ENCODE measurements at regions not wholly inside any gene's neighbourhood (a gene's known extent, or its start where the extent isn't known, plus 50 kb on each side); places are given as distances from the start of the nearest gene placed in this dataset.
A peak's percentile ranks its signal among the peaks of the same experiment; 100 is the strongest.

GRCh38 chr1:73862355-73862754, 335.6 kb downstream of the LRRIQ3 start:
- Histone ChIP-seq H3K27me3 (ENCODE audit: control insufficient read depth, insufficient read depth, low read length, poor library complexity, severe bottlenecking) (peaks cover 11% of the 10 kb centered on the region), H3K4me3 (ENCODE audit: low read length) (no peak overlapping the region), H3K9ac (ENCODE audit: extremely low read depth, low read length, poor library complexity, severe bottlenecking) (no peak overlapping the region), H3K4me1 (ENCODE audit: control insufficient read depth, insufficient read depth, low read length) (peaks cover 9% of the 10 kb centered on the region), H3K27ac (ENCODE audit: low read depth, low read length) (no peak overlapping the region), H3K9me3 (ENCODE audit: control insufficient read depth, low read length) (no peaks in the 10 kb centered on the region), H3K36me3 (ENCODE audit: control insufficient read depth, insufficient read depth, low read length) (no peaks in the 10 kb centered on the region)
- WGBS, 2 experiments (ENCODE audit: insufficient coverage in 1 of 2, insufficient read length in 1 of 2), result 44% methylated on average over 1 of the region's 1 CpG; no CpG with 5 or more reads in 1 of the 2 experiments
- H3K27me3 Mint-ChIP-seq (ENCODE audit: insufficient read depth), result peaks cover 51% of the 10 kb centered on the region
- no peak overlapping the region for H3K27ac Mint-ChIP-seq
- TF ChIP-seq, protein P1, sequence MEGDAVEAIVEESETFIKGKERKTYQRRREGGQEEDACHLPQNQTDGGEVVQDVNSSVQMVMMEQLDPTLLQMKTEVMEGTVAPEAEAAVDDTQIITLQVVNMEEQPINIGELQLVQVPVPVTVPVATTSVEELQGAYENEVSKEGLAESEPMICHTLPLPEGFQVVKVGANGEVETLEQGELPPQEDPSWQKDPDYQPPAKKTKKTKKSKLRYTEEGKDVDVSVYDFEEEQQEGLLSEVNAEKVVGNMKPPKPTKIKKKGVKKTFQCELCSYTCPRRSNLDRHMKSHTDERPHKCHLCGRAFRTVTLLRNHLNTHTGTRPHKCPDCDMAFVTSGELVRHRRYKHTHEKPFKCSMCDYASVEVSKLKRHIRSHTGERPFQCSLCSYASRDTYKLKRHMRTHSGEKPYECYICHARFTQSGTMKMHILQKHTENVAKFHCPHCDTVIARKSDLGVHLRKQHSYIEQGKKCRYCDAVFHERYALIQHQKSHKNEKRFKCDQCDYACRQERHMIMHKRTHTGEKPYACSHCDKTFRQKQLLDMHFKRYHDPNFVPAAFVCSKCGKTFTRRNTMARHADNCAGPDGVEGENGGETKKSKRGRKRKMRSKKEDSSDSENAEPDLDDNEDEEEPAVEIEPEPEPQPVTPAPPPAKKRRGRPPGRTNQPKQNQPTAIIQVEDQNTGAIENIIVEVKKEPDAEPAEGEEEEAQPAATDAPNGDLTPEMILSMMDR (conservative IDR thresholded peaks at IDR 0.05), result no peak
- no peak overlapping the region for H3K4me3 Mint-ChIP-seq
- no peaks in the 10 kb centered on the region for H3K36me3 Mint-ChIP-seq (ENCODE audit: low read depth)
- DNase-seq, result peak; percentile 53
- peaks cover 23% of the 10 kb centered on the region for H3K4me1 Mint-ChIP-seq
- peaks cover 4% of the 10 kb centered on the region for H3K9me3 Mint-ChIP-seq

GRCh38 chr1:73860421-73860950, 337.5 kb downstream of the LRRIQ3 start:
- H3K36me3 ChIP-seq (ENCODE audit: control insufficient read depth, insufficient read depth, low read length), result no peaks in the 10 kb centered on the region
- peaks cover 9% of the 10 kb centered on the region for H3K4me1 ChIP-seq (ENCODE audit: control insufficient read depth, insufficient read depth, low read length)
- 54 to 63% methylated on average over 1 to 2 of the region's 2 CpGs for whole genome bisulfite sequencing, 2 experiments (ENCODE audit: insufficient coverage in 1 of 2, insufficient read length in 1 of 2)
- H3K4me3 Mint-ChIP-seq, result no peak overlapping the region
- H3K4me1 Mint-ChIP-seq, result peaks cover 23% of the 10 kb centered on the region
- no peaks in the 10 kb centered on the region for H3K36me3 Mint-ChIP-seq (ENCODE audit: low read depth)
- peaks cover 50% of the 10 kb centered on the region for H3K27me3 Mint-ChIP-seq (ENCODE audit: insufficient read depth)
- peaks cover 13% of the 10 kb centered on the region for H3K27me3 ChIP-seq (ENCODE audit: control insufficient read depth, insufficient read depth, low read length, poor library complexity, severe bottlenecking)
- H3K9me3 ChIP-seq (ENCODE audit: control insufficient read depth, low read length), result no peaks in the 10 kb centered on the region
- TF ChIP-seq, protein P1 (conservative IDR thresholded peaks at IDR 0.05), result no peak
- DNase-seq, result no peak
- H3K27ac ChIP-seq (ENCODE audit: low read depth, low read length), result no peak overlapping the region
- H3K27ac Mint-ChIP-seq, result no peak overlapping the region
- H3K9ac ChIP-seq (ENCODE audit: extremely low read depth, low read length, poor library complexity, severe bottlenecking), result no peak overlapping the region
- H3K9me3 Mint-ChIP-seq, result peaks cover 4% of the 10 kb centered on the region
- peak overlapping the region; percentile 50 for H3K4me3 ChIP-seq (ENCODE audit: low read length)

DNA sequence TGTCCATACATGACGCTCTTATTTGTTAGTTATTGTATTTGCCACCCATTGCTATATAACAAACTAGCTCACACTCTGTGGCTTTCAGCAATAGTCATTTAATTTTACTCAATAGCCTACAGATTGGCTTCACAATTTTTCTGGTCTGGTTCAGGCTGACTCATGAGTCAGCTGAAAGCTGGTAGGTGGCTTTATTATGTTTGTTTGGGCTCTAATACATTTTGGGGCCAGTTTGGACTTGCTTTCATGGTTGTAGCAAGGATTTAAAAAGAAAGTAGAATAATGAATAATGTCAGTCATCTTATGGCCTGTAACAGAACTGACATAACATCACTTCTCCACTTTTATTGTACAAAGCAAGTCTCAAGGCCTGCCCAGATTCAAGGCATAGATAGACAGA, 338.7 kb downstream of the LRRIQ3 start:
- peaks cover 13% of the 10 kb centered on the region for H3K27me3 ChIP-seq (ENCODE audit: control insufficient read depth, insufficient read depth, low read length, poor library complexity, severe bottlenecking)
- H3K9me3 Mint-ChIP-seq, result peaks cover 2% of the 10 kb centered on the region
- H3K4me3 Mint-ChIP-seq, result no peak overlapping the region
- TF ChIP-seq, protein P1 (conservative IDR thresholded peaks at IDR 0.05), result no peak
- H3K27ac Mint-ChIP-seq, result no peak overlapping the region
- H3K9ac ChIP-seq (ENCODE audit: extremely low read depth, low read length, poor library complexity, severe bottlenecking), result no peak overlapping the region
- no peak overlapping the region for H3K27ac ChIP-seq (ENCODE audit: low read depth, low read length)
- no peaks in the 10 kb centered on the region for H3K36me3 ChIP-seq (ENCODE audit: control insufficient read depth, insufficient read depth, low read length)
- no peaks in the 10 kb centered on the region for H3K9me3 ChIP-seq (ENCODE audit: control insufficient read depth, low read length)
- H3K4me1 ChIP-seq (ENCODE audit: control insufficient read depth, insufficient read depth, low read length), result peaks cover 9% of the 10 kb centered on the region
- DNase-seq, result no peak
- H3K4me1 Mint-ChIP-seq, result peaks cover 23% of the 10 kb centered on the region
- no peaks in the 10 kb centered on the region for H3K36me3 Mint-ChIP-seq (ENCODE audit: low read depth)
- no peak overlapping the region for H3K4me3 ChIP-seq (ENCODE audit: low read length)
- H3K27me3 Mint-ChIP-seq (ENCODE audit: insufficient read depth), result peaks cover 46% of the 10 kb centered on the region
- WGBS, 2 experiments (ENCODE audit: insufficient coverage in 1 of 2, insufficient read length in 1 of 2), result 100% methylated on average over 1 of the region's 1 CpG; no CpG with 5 or more reads in 1 of the 2 experiments

Measured in endodermal cell (in vitro differentiated cells).